Activated T-cell treated with anti-CD3 and anti-CD28 coated beads for 4 hours (primary cell): ENCODE measurements at regions not wholly inside any gene's neighbourhood (a gene's known extent, or its start where the extent isn't known, plus 50 kb on each side); places are given as distances from the start of the nearest gene placed in this dataset.

Experiments used
- DNase-seq: peaks from one replicate; pipeline ENCODE4 v3.0.0-alpha.2; 2020

GRCh38 chr20:57038608-57039440 lies 227.6 kb downstream of the BMP7 start:
- DNase-seq = no peak

GRCh38 chr20:57040466-57040865 lies 226.0 kb downstream of the BMP7 start:
- DNase-seq = no peak

- no peak for DNase-seq
These were observed 225.5 kb downstream of the BMP7 start for GRCh38 chr20:57040924-57041323.

GRCh38 chr20:57043091-57043490 lies 223.3 kb downstream of the BMP7 start:
- DNase-seq = no peak

GRCh38 chr20:57043669-57044268 lies 222.7 kb downstream of the BMP7 start:
- DNase-seq = no peak

GRCh38 chr20:57047281-57048026 lies 219.0 kb downstream of the BMP7 start:
- no peak for DNase-seq

- no peak for DNase-seq
These were observed 218.2 kb downstream of the BMP7 start for GRCh38 chr20:57048027-57048869.

GRCh38 chr20:57049296-57049695 lies 217.1 kb downstream of the BMP7 start:
- DNase-seq = no peak

GRCh38 chr20:57051096-57051495 lies 215.3 kb downstream of the BMP7 start:
- no peak for DNase-seq

- no peak for DNase-seq
These were observed 213.4 kb downstream of the BMP7 start for GRCh38 chr20:57053067-57053466.

GRCh38 chr20:57053793-57054552 lies 212.5 kb downstream of the BMP7 start:
- no peak for DNase-seq

GRCh38 chr20:57055345-57055744 lies 211.1 kb downstream of the BMP7 start:
- DNase-seq = no peak

GRCh38 chr20:57056651-57057050 lies 209.8 kb downstream of the BMP7 start:
- no peak for DNase-seq

- DNase-seq = no peak
These were observed 207.3 kb downstream of the BMP7 start for GRCh38 chr20:57059055-57059596.

- no peak for DNase-seq
These were observed 205.9 kb downstream of the BMP7 start for GRCh38 chr20:57060407-57061050.

GRCh38 chr20:57061051-57061900 lies 205.2 kb downstream of the BMP7 start:
- DNase-seq = no peak

- DNase-seq = no peak
These were observed 204.2 kb downstream of the BMP7 start for GRCh38 chr20:57062241-57062640.

- no peak for DNase-seq
These were observed 203.7 kb downstream of the BMP7 start for GRCh38 chr20:57062696-57063270.

GRCh38 chr20:57064836-57065235 lies 201.6 kb downstream of the BMP7 start:
- DNase-seq = no peak

- no peak for DNase-seq
These were observed 200.8 kb downstream of the BMP7 start for GRCh38 chr20:57065646-57066045.
